CD4-positive, alpha-beta T cell treated with Interleukin-17A for 4 hours (primary cell): ENCODE measurements at regions not wholly inside any gene's neighbourhood (a gene's known extent, or its start where the extent isn't known, plus 50 kb on each side); places are given as distances from the start of the nearest gene placed in this dataset.

Source experiments
- DNase-seq: peaks from one replicate; pipeline ENCODE4 v3.0.0-alpha.2; 2020; ENCODE audit warnings: mixed read lengths

- DNase-seq, result no peak
Observed at GRCh38 chr1:56390934-56391731, 188.2 kb downstream of the PLPP3 start.

GRCh38 chr1:56390232-56390867, 189.0 kb downstream of the PLPP3 start:
- no peak for DNase-seq

- DNase-seq, result no peak
Observed at GRCh38 chr1:56389813-56390212, 189.6 kb downstream of the PLPP3 start.

GRCh38 chr1:56387071-56387740, 192.2 kb downstream of the PLPP3 start:
- no peak for DNase-seq

GRCh38 chr1:56385314-56385713, 194.0 kb downstream of the PLPP3 start:
- DNase-seq, result no peak

- DNase-seq, result no peak
Observed at GRCh38 chr1:56382929-56383328, 196.4 kb downstream of the PLPP3 start.

GRCh38 chr1:56380531-56380930, 198.8 kb downstream of the PLPP3 start:
- DNase-seq, result no peak

- DNase-seq, result no peak
Observed at GRCh38 chr1:56378341-56379070, 200.9 kb downstream of the PLPP3 start.

GRCh38 chr1:56377431-56377830, 201.9 kb downstream of the PLPP3 start:
- no peak for DNase-seq

- DNase-seq, result no peak
Observed at GRCh38 chr1:56376188-56376984, 203.0 kb downstream of the PLPP3 start.

GRCh38 chr1:56375326-56375804, 204.0 kb downstream of the PLPP3 start:
- DNase-seq, result no peak

GRCh38 chr1:56374026-56374974, 205.1 kb downstream of the PLPP3 start:
- no peak for DNase-seq

GRCh38 chr1:56370513-56370912, 208.8 kb downstream of the PLPP3 start:
- no peak for DNase-seq

- DNase-seq, result no peak
Observed at GRCh38 chr1:56363007-56363770, 216.2 kb downstream of the PLPP3 start.

- DNase-seq, result no peak
Observed at GRCh38 chr1:56360021-56360420, 219.3 kb downstream of the PLPP3 start.

GRCh38 chr1:56359056-56359455, 220.3 kb downstream of the PLPP3 start:
- no peak for DNase-seq

GRCh38 chr1:56357927-56358690, 221.3 kb downstream of the PLPP3 start:
- no peak for DNase-seq

- DNase-seq, result no peak
Observed at GRCh38 chr1:56356376-56356990, 222.9 kb downstream of the PLPP3 start.

GRCh38 chr1:56355918-56356317, 223.4 kb downstream of the PLPP3 start:
- no peak for DNase-seq
